ENCODE measurements at regions not wholly inside any gene's neighbourhood (a gene's known extent, or its start where the extent isn't known, plus 50 kb on each side); places are given as distances from the start of the nearest gene placed in this dataset.

GRCh38 chr2:120669121-120669952, 66.3 kb upstream of the GLI2 start:
- peak; percentile 44 for DNase-seq

GRCh38 chr2:120669971-120670370, 65.7 kb upstream of the GLI2 start:
- no peak for DNase-seq

GRCh38 chr2:120670371-120670770, 65.3 kb upstream of the GLI2 start:
- DNase-seq = no peak

GRCh38 chr2:120670771-120671480, 64.7 kb upstream of the GLI2 start:
- DNase-seq = no peak

GRCh38 chr2:120672526-120673204, 63.0 kb upstream of the GLI2 start:
- DNase-seq = no peak

- DNase-seq = no peak
Observed at GRCh38 chr2:120673205-120673550, 62.5 kb upstream of the GLI2 start.

- DNase-seq = no peak
Observed at GRCh38 chr2:120673571-120674061, 62.1 kb upstream of the GLI2 start.

- no peak for DNase-seq
Observed at GRCh38 chr2:120674246-120675170, 61.2 kb upstream of the GLI2 start.

- DNase-seq = peak; percentile 3
Observed at GRCh38 chr2:120675460-120676130, 60.1 kb upstream of the GLI2 start.

- no peak for DNase-seq
Observed at GRCh38 chr2:120677221-120677620, 58.4 kb upstream of the GLI2 start.

GRCh38 chr2:120677696-120678247, 57.9 kb upstream of the GLI2 start:
- no peak for DNase-seq

- DNase-seq = no peak
Observed at GRCh38 chr2:120678251-120678650, 57.4 kb upstream of the GLI2 start.

GRCh38 chr2:120678926-120679325, 56.7 kb upstream of the GLI2 start:
- no peak for DNase-seq

GRCh38 chr2:120679526-120679925, 56.1 kb upstream of the GLI2 start:
- no peak for DNase-seq

GRCh38 chr2:120680136-120680761, 55.4 kb upstream of the GLI2 start:
- peak; percentile 48 for DNase-seq

GRCh38 chr2:120681181-120681580, 54.5 kb upstream of the GLI2 start:
- no peak for DNase-seq

- DNase-seq = no peak
Observed at GRCh38 chr2:120681696-120682288, 53.9 kb upstream of the GLI2 start.

- DNase-seq = no peak
Observed at GRCh38 chr2:120682654-120683053, 53.0 kb upstream of the GLI2 start.

GRCh38 chr2:120683081-120683480, 52.6 kb upstream of the GLI2 start:
- no peak for DNase-seq

GRCh38 chr2:120683701-120684100, 52.0 kb upstream of the GLI2 start:
- no peak for DNase-seq

All from NCI-H510A (cell line).